ENCODE measurements at regions not wholly inside any gene's neighbourhood (a gene's known extent, or its start where the extent isn't known, plus 50 kb on each side); places are given as distances from the start of the nearest gene placed in this dataset.

GRCh38 chr2:126527836-126528490, 128.0 kb upstream of the GYPC start:
- Mint-ChIP-seq H3K27ac (no peak overlapping the region), H3K4me3 (no peak overlapping the region), H3K36me3 (ENCODE audit: low read depth) (no peaks in the 10 kb centered on the region), H3K27me3 (peaks cover 1% of the 10 kb centered on the region), H3K9me3 (no peaks in the 10 kb centered on the region), H3K4me1 (ENCODE audit: low read depth) (no peaks in the 10 kb centered on the region)
- peak; percentile 66 for DNase-seq

- Mint-ChIP-seq H3K27ac (no peak overlapping the region), H3K4me3 (no peak overlapping the region), H3K9me3 (no peaks in the 10 kb centered on the region), H3K36me3 (ENCODE audit: low read depth) (no peaks in the 10 kb centered on the region), H3K4me1 (ENCODE audit: low read depth) (peaks cover 3% of the 10 kb centered on the region), H3K27me3 (peaks cover 13% of the 10 kb centered on the region)
- DNase-seq = no peak
Measured at GRCh38 chr2:126531029-126531428, 124.9 kb upstream of the GYPC start.

- DNase-seq = no peak
- H3K9me3 Mint-ChIP-seq = no peaks in the 10 kb centered on the region
- H3K4me3 Mint-ChIP-seq = no peak overlapping the region
- H3K36me3 Mint-ChIP-seq (ENCODE audit: low read depth) = no peaks in the 10 kb centered on the region
- H3K27ac Mint-ChIP-seq = no peak overlapping the region
- H3K27me3 Mint-ChIP-seq = peaks cover 25% of the 10 kb centered on the region
- H3K4me1 Mint-ChIP-seq (ENCODE audit: low read depth) = peaks cover 3% of the 10 kb centered on the region
Measured at GRCh38 chr2:126534478-126534877, 121.5 kb upstream of the GYPC start.

GRCh38 chr2:126535408-126535807, 120.5 kb upstream of the GYPC start:
- Mint-ChIP-seq H3K9me3 (peaks cover 2% of the 10 kb centered on the region), H3K27me3 (peaks cover 29% of the 10 kb centered on the region), H3K4me1 (ENCODE audit: low read depth) (peaks cover 3% of the 10 kb centered on the region), H3K4me3 (no peak overlapping the region), H3K36me3 (ENCODE audit: low read depth) (no peaks in the 10 kb centered on the region), H3K27ac (no peak overlapping the region)
- DNase-seq = no peak

- Mint-ChIP-seq H3K4me1 (ENCODE audit: low read depth) (peaks cover 3% of the 10 kb centered on the region), H3K4me3 (no peak overlapping the region), H3K9me3 (peaks cover 2% of the 10 kb centered on the region), H3K36me3 (ENCODE audit: low read depth) (no peaks in the 10 kb centered on the region), H3K27ac (no peak overlapping the region), H3K27me3 (peaks cover 29% of the 10 kb centered on the region)
- no peak for DNase-seq
Measured at GRCh38 chr2:126536605-126537200, 119.3 kb upstream of the GYPC start.

- H3K27ac Mint-ChIP-seq = no peak overlapping the region
- no peak overlapping the region for H3K4me3 Mint-ChIP-seq
- H3K4me1 Mint-ChIP-seq (ENCODE audit: low read depth) = peaks cover 3% of the 10 kb centered on the region
- peaks cover 17% of the 10 kb centered on the region for H3K9me3 Mint-ChIP-seq
- DNase-seq = no peak
- peaks cover 24% of the 10 kb centered on the region for H3K27me3 Mint-ChIP-seq
- H3K36me3 Mint-ChIP-seq (ENCODE audit: low read depth) = no peaks in the 10 kb centered on the region
Measured at GRCh38 chr2:126539101-126539500, 116.9 kb upstream of the GYPC start.

- Mint-ChIP-seq H3K9me3 (peaks cover 17% of the 10 kb centered on the region), H3K27me3 (peaks cover 11% of the 10 kb centered on the region), H3K27ac (no peak overlapping the region), H3K4me3 (no peak overlapping the region), H3K4me1 (ENCODE audit: low read depth) (no peaks in the 10 kb centered on the region), H3K36me3 (ENCODE audit: low read depth) (no peaks in the 10 kb centered on the region)
- no peak for DNase-seq
Measured at GRCh38 chr2:126542247-126542646, 113.7 kb upstream of the GYPC start.

- no peak overlapping the region for H3K4me3 Mint-ChIP-seq
- no peaks in the 10 kb centered on the region for H3K36me3 Mint-ChIP-seq (ENCODE audit: low read depth)
- H3K27ac Mint-ChIP-seq = no peak overlapping the region
- peaks cover 17% of the 10 kb centered on the region for H3K9me3 Mint-ChIP-seq
- no peak for DNase-seq
- H3K4me1 Mint-ChIP-seq (ENCODE audit: low read depth) = no peaks in the 10 kb centered on the region
- H3K27me3 Mint-ChIP-seq = peaks cover 10% of the 10 kb centered on the region
Measured at GRCh38 chr2:126543081-126543480, 112.9 kb upstream of the GYPC start.

- Mint-ChIP-seq H3K4me1 (ENCODE audit: low read depth) (no peaks in the 10 kb centered on the region), H3K4me3 (no peak overlapping the region), H3K9me3 (no peaks in the 10 kb centered on the region), H3K27me3 (peaks cover 12% of the 10 kb centered on the region), H3K27ac (no peak overlapping the region), H3K36me3 (ENCODE audit: low read depth) (no peaks in the 10 kb centered on the region)
- no peak for DNase-seq
Measured at GRCh38 chr2:126558029-126558428, 97.9 kb upstream of the GYPC start.

GRCh38 chr2:126568734-126569133, 87.2 kb upstream of the GYPC start:
- no peak overlapping the region for H3K27ac Mint-ChIP-seq
- DNase-seq = no peak
- no peak overlapping the region for H3K4me3 Mint-ChIP-seq
- H3K9me3 Mint-ChIP-seq = no peaks in the 10 kb centered on the region
- no peaks in the 10 kb centered on the region for H3K4me1 Mint-ChIP-seq (ENCODE audit: low read depth)
- no peaks in the 10 kb centered on the region for H3K27me3 Mint-ChIP-seq
- no peaks in the 10 kb centered on the region for H3K36me3 Mint-ChIP-seq (ENCODE audit: low read depth)

GRCh38 chr2:126571403-126571802, 84.6 kb upstream of the GYPC start:
- no peak overlapping the region for H3K4me3 Mint-ChIP-seq
- H3K4me1 Mint-ChIP-seq (ENCODE audit: low read depth) = no peaks in the 10 kb centered on the region
- no peak overlapping the region for H3K27ac Mint-ChIP-seq
- H3K9me3 Mint-ChIP-seq = no peaks in the 10 kb centered on the region
- DNase-seq = no peak
- H3K36me3 Mint-ChIP-seq (ENCODE audit: low read depth) = no peaks in the 10 kb centered on the region
- H3K27me3 Mint-ChIP-seq = no peaks in the 10 kb centered on the region

- no peaks in the 10 kb centered on the region for H3K4me1 Mint-ChIP-seq (ENCODE audit: low read depth)
- no peaks in the 10 kb centered on the region for H3K27me3 Mint-ChIP-seq
- no peaks in the 10 kb centered on the region for H3K36me3 Mint-ChIP-seq (ENCODE audit: low read depth)
- no peak overlapping the region for H3K4me3 Mint-ChIP-seq
- H3K9me3 Mint-ChIP-seq = no peaks in the 10 kb centered on the region
- no peak overlapping the region for H3K27ac Mint-ChIP-seq
- no peak for DNase-seq
Measured at GRCh38 chr2:126575631-126576030, 80.3 kb upstream of the GYPC start.

- Mint-ChIP-seq H3K27ac (no peak overlapping the region), H3K27me3 (peaks cover 4% of the 10 kb centered on the region), H3K4me3 (no peak overlapping the region), H3K9me3 (no peaks in the 10 kb centered on the region), H3K36me3 (ENCODE audit: low read depth) (no peaks in the 10 kb centered on the region), H3K4me1 (ENCODE audit: low read depth) (no peaks in the 10 kb centered on the region)
- no peak for DNase-seq
Measured at GRCh38 chr2:126579868-126580267, 76.1 kb upstream of the GYPC start.

GRCh38 chr2:126586317-126586716, 69.6 kb upstream of the GYPC start:
- H3K4me3 Mint-ChIP-seq = no peak overlapping the region
- H3K36me3 Mint-ChIP-seq (ENCODE audit: low read depth) = no peaks in the 10 kb centered on the region
- no peaks in the 10 kb centered on the region for H3K4me1 Mint-ChIP-seq (ENCODE audit: low read depth)
- no peak overlapping the region for H3K27ac Mint-ChIP-seq
- peaks cover 4% of the 10 kb centered on the region for H3K27me3 Mint-ChIP-seq
- no peak for DNase-seq
- H3K9me3 Mint-ChIP-seq = no peaks in the 10 kb centered on the region

GRCh38 chr2:126599062-126599461, 56.9 kb upstream of the GYPC start:
- no peak overlapping the region for H3K27ac Mint-ChIP-seq
- no peak overlapping the region for H3K4me3 Mint-ChIP-seq
- peaks cover 27% of the 10 kb centered on the region for H3K9me3 Mint-ChIP-seq
- H3K36me3 Mint-ChIP-seq (ENCODE audit: low read depth) = no peaks in the 10 kb centered on the region
- DNase-seq = no peak
- no peaks in the 10 kb centered on the region for H3K4me1 Mint-ChIP-seq (ENCODE audit: low read depth)
- H3K27me3 Mint-ChIP-seq = no peaks in the 10 kb centered on the region
